HG03565 (cell line): ENCODE measurements at regions not wholly inside any gene's neighbourhood (a gene's known extent, or its start where the extent isn't known, plus 50 kb on each side); places are given as distances from the start of the nearest gene placed in this dataset.
"Not testable (repeated sequence)": the region's sequence is repeated elsewhere in the genome, so short reads cannot be mapped to it uniquely, and the experiment has no call there.

ENCODE experiments used
- ATAC-seq: cut with Tn5 transposase; IDR thresholded peaks from one replicate; pipeline ENCODE4 v1.9.1; 2021; ENCODE audit warnings: mild to moderate bottlenecking, moderate library complexity; ENCODE audit not compliant: unreplicated experiment

- ATAC-seq: no peak
Observed at GRCh38 chr5:107011605-107012004, 659.1 kb downstream of the EFNA5 start.

GRCh38 chr5:107010060-107010459, 660.7 kb downstream of the EFNA5 start:
- no peak for ATAC-seq

- no peak for ATAC-seq
Observed at GRCh38 chr5:107005653-107006052, 665.1 kb downstream of the EFNA5 start.

- ATAC-seq: no peak
Observed at GRCh38 chr5:107005161-107005560, 665.6 kb downstream of the EFNA5 start.

- ATAC-seq: no peak
Observed at GRCh38 chr5:107002115-107002514, 668.6 kb downstream of the EFNA5 start.

GRCh38 chr5:106999506-106999905, 671.2 kb downstream of the EFNA5 start:
- ATAC-seq: not testable (repeated sequence)

- no peak for ATAC-seq
Observed at GRCh38 chr5:106986006-106986405, 684.7 kb downstream of the EFNA5 start.

GRCh38 chr5:106985174-106985573, 685.6 kb downstream of the EFNA5 start:
- no peak for ATAC-seq

GRCh38 chr5:106979178-106979577, 691.6 kb downstream of the EFNA5 start:
- not testable (repeated sequence) for ATAC-seq

GRCh38 chr5:106978582-106979165, 692.1 kb downstream of the EFNA5 start:
- ATAC-seq: not testable (repeated sequence)

GRCh38 chr5:106976363-106976762, 694.4 kb downstream of the EFNA5 start:
- ATAC-seq: no peak

GRCh38 chr5:106974272-106974671, 696.5 kb downstream of the EFNA5 start:
- ATAC-seq: no peak

- no peak for ATAC-seq
Observed at GRCh38 chr5:106966686-106967315, 703.9 kb downstream of the EFNA5 start.

GRCh38 chr5:106964132-106964531, 706.6 kb downstream of the EFNA5 start:
- ATAC-seq: no peak

GRCh38 chr5:106963630-106964029, 707.1 kb downstream of the EFNA5 start:
- ATAC-seq: no peak

GRCh38 chr5:106962464-106963230, 708.1 kb downstream of the EFNA5 start:
- no peak for ATAC-seq

GRCh38 chr5:106959387-106959786, 711.4 kb downstream of the EFNA5 start:
- ATAC-seq: no peak

- no peak for ATAC-seq
Observed at GRCh38 chr5:106957336-106957735, 713.4 kb downstream of the EFNA5 start.

- no peak for ATAC-seq
Observed at GRCh38 chr5:106956886-106957285, 713.9 kb downstream of the EFNA5 start.

GRCh38 chr5:106956187-106956586, 714.5 kb downstream of the EFNA5 start:
- no peak for ATAC-seq

GRCh38 chr5:106940986-106941385, 729.8 kb downstream of the EFNA5 start:
- no peak for ATAC-seq

- ATAC-seq: no peak
Observed at GRCh38 chr5:106940301-106940846, 730.4 kb downstream of the EFNA5 start.
